ENCODE measurements at regions not wholly inside any gene's neighbourhood (a gene's known extent, or its start where the extent isn't known, plus 50 kb on each side); places are given as distances from the start of the nearest gene placed in this dataset.
A peak's percentile ranks its signal among the peaks of the same experiment; 100 is the strongest.

GRCh38 chr18:29198834-29199233, 1021.9 kb upstream of the CDH2 start:
- DNase-seq (ENCODE audit: low spot score) (no peak), ATAC-seq (no peak)
- intact Hi-C loops (cut with DNase I) = no loop called here

GRCh38 chr18:29196307-29196706, 1019.4 kb upstream of the CDH2 start:
- ATAC-seq (no peak), DNase-seq (ENCODE audit: low spot score) (no peak)
- intact Hi-C loops (cut with DNase I) = no loop called here

DNA sequence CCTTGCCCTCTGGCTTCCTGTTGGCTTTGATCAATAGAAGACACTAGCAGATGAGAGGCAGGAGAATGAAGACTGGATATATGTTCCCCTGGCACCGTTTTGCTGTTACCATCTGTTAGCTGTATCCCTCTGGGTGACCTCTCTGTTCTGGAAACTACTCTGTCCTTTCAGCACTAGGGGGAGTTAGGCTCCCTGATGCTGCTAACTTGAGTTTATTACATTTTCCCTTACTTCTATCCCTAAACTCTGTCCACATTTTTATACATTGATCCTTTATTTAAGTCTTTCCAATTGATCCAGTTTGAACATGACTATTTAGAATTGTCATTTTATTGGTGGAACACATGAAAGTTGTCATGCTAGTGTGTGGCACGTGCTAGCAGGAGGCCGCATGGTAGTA, 1014.3 kb upstream of the CDH2 start:
- ATAC-seq = no peak
- intact Hi-C loops (cut with DNase I) = no loop called here
- DNase-seq (ENCODE audit: low spot score) = no peak

DNA sequence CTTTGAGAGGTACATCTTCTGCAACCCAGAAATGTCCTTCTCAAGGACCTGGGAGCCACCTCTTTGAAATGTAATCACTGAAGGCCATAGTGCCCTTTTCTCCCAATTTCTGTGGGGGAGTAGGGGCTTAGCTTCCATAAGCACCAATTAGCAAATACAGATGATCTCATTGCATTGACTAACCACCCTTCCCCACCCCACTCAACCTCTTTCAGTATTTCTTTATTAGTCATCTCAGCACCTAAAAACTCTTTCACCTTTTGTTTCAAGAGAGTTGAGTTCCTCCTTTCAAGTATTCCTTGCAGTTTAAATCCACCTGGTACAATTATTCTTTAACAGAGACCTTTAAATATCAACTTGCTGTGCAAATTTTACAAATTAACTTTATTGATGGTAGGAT, 1011.8 kb upstream of the CDH2 start:
- ATAC-seq = no peak

DNA sequence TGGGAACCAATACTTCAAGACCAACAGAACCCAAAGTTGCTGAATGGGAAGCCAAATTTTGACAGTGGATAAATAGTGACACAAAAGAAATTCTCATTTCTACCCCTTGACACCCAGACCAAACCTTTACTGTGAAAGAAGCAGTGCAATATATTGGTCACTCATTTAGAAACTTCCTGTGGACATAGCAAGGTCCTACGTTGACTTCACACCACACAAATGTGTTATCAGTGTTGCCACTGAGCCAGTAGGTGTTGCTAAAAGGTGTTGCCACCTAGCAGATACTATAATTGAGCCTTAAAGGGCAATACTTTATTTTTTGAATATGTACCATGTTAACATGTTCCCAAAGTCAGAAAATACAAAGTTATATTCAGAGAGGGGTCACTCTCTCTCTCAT, 1008.9 kb upstream of the CDH2 start:
- no peak for DNase-seq (ENCODE audit: low spot score)
- no peak for ATAC-seq
- intact Hi-C loops (cut with DNase I) = no loop called here

More for the DNA sequence above, 1011.8 kb upstream of the CDH2 start:
- intact Hi-C loops (cut with DNase I) = no loop called here
- DNase-seq (ENCODE audit: low spot score) = no peak

- ATAC-seq = no peak
- intact Hi-C loops (cut with DNase I) = no loop called here
- no peak for DNase-seq (ENCODE audit: low spot score)
These were observed 1007.7 kb upstream of the CDH2 start for GRCh38 chr18:29184654-29185053.

DNA sequence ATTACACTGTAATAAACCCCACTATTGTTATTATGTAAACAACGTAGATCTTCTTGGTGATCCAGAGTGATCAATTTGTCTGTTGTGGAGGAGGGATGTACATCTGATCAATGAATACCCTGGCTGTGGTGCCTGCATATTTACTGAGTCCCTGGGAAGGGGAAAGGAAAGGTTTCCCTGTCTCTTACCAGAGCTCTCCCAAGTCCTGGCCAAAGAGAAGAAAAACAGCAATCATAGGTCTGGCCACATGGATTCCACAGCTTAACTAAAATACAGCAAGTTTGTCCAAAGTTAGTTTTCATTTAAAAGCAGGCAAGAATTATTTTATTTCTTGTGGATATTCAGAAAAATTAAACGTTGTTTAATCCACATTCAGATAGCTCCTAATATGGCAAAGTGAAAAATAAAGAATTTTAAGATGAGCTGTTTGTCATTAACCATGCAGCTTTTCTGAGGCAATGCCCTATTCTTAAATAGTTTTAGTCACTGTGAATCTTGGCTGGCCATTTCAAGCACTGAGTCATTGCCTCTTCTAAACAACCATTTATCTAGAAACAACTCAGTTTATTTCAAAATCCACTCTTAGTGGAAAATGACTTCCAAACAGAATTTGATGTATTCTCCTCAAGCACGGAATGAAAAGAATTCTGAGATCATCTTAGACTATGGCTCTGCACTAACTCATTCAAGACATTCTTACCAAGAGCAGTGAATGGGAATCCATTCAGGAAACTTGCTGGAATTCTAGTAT, 1004.4 kb upstream of the CDH2 start:
- intact Hi-C loops (cut with DNase I) = no loop called here
- ATAC-seq (peak; percentile 86), DNase-seq (ENCODE audit: low spot score) (no peak)

DNA sequence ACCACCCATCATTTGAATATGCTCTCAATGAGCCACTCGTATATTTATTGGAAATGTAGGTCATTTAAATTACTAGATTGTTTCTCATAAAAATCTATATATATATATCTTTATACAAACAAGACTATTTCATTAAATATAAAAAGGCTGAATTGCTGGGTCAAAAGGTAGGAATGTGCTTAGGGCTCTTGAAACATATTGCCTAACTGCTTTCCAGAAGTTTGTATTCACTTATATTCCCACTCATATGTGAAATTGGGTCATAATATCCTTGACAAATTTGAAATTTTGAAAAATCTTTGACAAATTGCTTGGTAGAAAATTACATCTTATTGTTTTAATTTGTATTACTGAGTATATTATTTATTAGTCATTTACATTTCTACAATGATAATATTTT, 999.8 kb upstream of the CDH2 start:
- ATAC-seq (no peak), DNase-seq (ENCODE audit: low spot score) (no peak)
- intact Hi-C loops (cut with DNase I) = no loop called here

GRCh38 chr18:29174891-29175290, 998.0 kb upstream of the CDH2 start:
- no peak for ATAC-seq
- no peak for DNase-seq (ENCODE audit: low spot score)
- intact Hi-C loops (cut with DNase I) = no loop called here

- intact Hi-C loops (cut with DNase I) = no loop called here
These were observed 995.8 kb upstream of the CDH2 start for GRCh38 chr18:29172756-29173067.

GRCh38 chr18:29171892-29172755, 995.2 kb upstream of the CDH2 start:
- no peak for DNase-seq (ENCODE audit: low spot score)

More at GRCh38 chr18:29172756-29173067, 995.8 kb upstream of the CDH2 start:
- DNase-seq (ENCODE audit: low spot score) = no peak
- ATAC-seq = no peak

DNA sequence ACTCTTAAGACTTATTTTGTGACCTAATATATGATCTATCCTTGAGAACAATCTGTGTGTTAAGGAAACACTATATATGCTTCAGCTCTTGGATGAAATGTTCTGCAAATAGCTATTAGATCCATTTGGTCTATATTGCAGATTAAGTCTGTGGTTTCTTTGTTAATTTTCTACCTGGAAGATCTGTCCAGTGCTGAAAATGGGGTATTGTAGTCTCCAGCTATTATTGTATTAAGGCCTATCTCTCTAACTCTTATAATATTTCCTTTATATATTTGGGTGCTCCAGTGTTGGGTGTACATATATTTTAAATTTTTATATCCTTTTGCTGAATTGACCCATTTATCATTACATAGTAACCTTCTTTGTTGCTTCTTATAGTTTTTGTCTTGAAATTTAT, 992.7 kb upstream of the CDH2 start:
- intact Hi-C loops (cut with DNase I) = no loop called here
- no peak for ATAC-seq
- DNase-seq (ENCODE audit: low spot score) = no peak

More at GRCh38 chr18:29171892-29172755, 995.2 kb upstream of the CDH2 start:
- no peak for ATAC-seq
- intact Hi-C loops (cut with DNase I) = no loop called here

- intact Hi-C loops (cut with DNase I) = no loop called here
- DNase-seq (ENCODE audit: low spot score) = no peak
- peak; percentile 55 for ATAC-seq
These were observed 988.2 kb upstream of the CDH2 start for GRCh38 chr18:29164993-29165599.

DNA sequence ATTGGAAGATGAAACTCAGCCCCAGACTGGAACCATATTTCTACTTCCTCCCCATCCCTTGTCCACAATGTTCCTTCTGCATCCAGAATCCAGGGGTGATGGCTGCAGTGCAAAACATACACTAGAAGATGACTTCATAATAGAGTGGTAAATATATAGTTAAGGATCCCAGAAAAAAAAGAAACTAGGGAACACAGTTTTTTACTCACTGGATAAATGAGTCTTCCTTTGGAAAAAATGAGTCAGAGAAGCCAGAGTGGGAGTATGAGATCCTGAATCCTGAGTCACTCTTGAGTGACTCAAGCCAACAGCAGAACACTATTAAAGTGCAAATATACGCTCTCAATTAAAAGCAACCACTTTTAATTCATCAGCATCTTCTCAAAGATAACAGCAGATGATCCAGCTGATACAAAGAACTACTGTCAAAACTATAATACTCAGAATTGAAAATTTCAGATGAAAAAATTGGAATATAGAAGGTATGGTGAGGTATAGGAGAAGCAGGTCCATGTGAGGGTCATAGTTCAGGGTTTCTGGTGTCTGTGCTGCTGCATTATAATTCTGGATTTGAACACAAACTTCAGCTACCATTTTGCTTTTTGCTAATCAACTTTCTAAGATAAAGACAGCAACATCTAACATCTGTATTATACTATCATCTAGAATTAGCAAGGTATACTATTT, 987.2 kb upstream of the CDH2 start:
- intact Hi-C loops (cut with DNase I) = no loop called here
- DNase-seq (ENCODE audit: low spot score) (no peak), ATAC-seq (peak; percentile 78)

GRCh38 chr18:29163596-29163995, 986.7 kb upstream of the CDH2 start:
- ATAC-seq = no peak
- intact Hi-C loops (cut with DNase I) = no loop called here
- no peak for DNase-seq (ENCODE audit: low spot score)

GRCh38 chr18:29161429-29161828, 984.5 kb upstream of the CDH2 start:
- DNase-seq (ENCODE audit: low spot score) (no peak), ATAC-seq (no peak)
- intact Hi-C loops (cut with DNase I) = no loop called here

GRCh38 chr18:29160170-29160569, 983.2 kb upstream of the CDH2 start:
- ATAC-seq (no peak), DNase-seq (ENCODE audit: low spot score) (no peak)
- intact Hi-C loops (cut with DNase I) = no loop called here

DNA sequence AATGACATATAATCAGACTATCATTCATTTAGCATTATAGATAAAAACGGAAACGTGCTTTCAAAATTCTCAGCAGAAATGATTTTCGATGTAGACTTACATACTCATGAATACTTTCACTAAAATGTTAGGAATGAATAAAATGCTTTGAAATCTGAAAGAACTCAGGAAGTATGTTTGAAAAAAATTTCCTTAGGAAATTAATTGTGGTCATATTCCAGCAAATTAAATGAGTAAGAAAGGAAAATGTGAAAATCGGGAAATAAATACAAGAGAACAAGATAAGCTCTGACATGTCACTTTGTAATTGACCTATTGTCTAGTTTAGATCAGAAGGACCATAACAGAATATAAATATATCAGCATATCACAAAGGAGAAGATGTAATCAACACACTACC, 981.0 kb upstream of the CDH2 start:
- intact Hi-C loops (cut with DNase I) = no loop called here
- DNase-seq (ENCODE audit: low spot score) (no peak), ATAC-seq (no peak)

- intact Hi-C loops (cut with DNase I) = no loop called here
- ATAC-seq = no peak
- no peak for DNase-seq (ENCODE audit: low spot score)
These were observed 980.3 kb upstream of the CDH2 start for GRCh38 chr18:29157057-29157780.

All from sciatic nerve (tissue), 2 donors.